CD4-positive, alpha-beta T cell (primary cell): ENCODE measurements at regions not wholly inside any gene's neighbourhood (a gene's known extent, or its start where the extent isn't known, plus 50 kb on each side); places are given as distances from the start of the nearest gene placed in this dataset.

Experiments
- ATAC-seq: fragments of 200-7000 bp; cut with Tn5 transposase; one replicate; pipeline ENCODE4 v1.10.0; 2022; ENCODE audit warnings: mild to moderate bottlenecking; ENCODE audit not compliant: poor library complexity
- CTCF ChIA-PET: fragments of 350-600 bp; sonication (Branson Sonifier 250); formaldehyde crosslinking; loops from one replicate; lab custom pipeline; 2021; ENCODE audit warnings: antibody characterized with exemption, inconsistent platforms; lab: Charles Lee
- POLR2A ChIA-PET: fragments of 350-600 bp; sonication (Branson Sonifier 250); formaldehyde crosslinking; loops from one replicate; lab custom pipeline; 2021; ENCODE audit warnings: antibody characterized with exemption, inconsistent platforms; lab: Charles Lee
- DNase-seq, 14 experiments: peaks; one replicate each; pipeline ENCODE4 v3.0.0-alpha.2; 2013 to 2020; ENCODE audit warnings: mixed read lengths in 2 of 14
- H3K27ac ChIP-seq, 2 donors: one replicate each; pipeline versions ENCODE4 v1.5.1 to v1.7.0; 2013; ENCODE audit warnings: low read length in 2 of 2, low read depth in 1 of 2, mild to moderate bottlenecking in 1 of 2
- H3K27me3 ChIP-seq, 2 experiments: 1 replicate in 1 of 2; 2 replicates in 1 of 2; pipeline versions ENCODE4 v1.6.1 to v1.7.0; 2013; ENCODE audit warnings: low read length in 2 of 2, control low read depth in 1 of 2, mild to moderate bottlenecking in 1 of 2, moderate library complexity in 1 of 2; ENCODE audit not compliant: insufficient read depth in 2 of 2, control insufficient read depth in 1 of 2
- H3K36me3 ChIP-seq: one replicate; pipeline ENCODE4 v1.6.1; 2013; ENCODE audit warnings: low read length, control low read depth; ENCODE audit not compliant: insufficient read depth
- H3K4me1 ChIP-seq: one replicate; pipeline ENCODE4 v1.6.1; 2013; ENCODE audit warnings: low read length, control low read depth; ENCODE audit not compliant: insufficient read depth
- H3K4me3 ChIP-seq: one replicate; pipeline ENCODE4 v1.5.1; 2013; ENCODE audit warnings: mild to moderate bottlenecking, low read length, moderate library complexity
- H3K9me3 ChIP-seq, 2 experiments: 1 replicate in 1 of 2; 2 replicates in 1 of 2; pipeline versions ENCODE4 v1.6.1 to v1.7.0; 2013; ENCODE audit warnings: low read length in 2 of 2, mild to moderate bottlenecking in 2 of 2, control low read depth in 1 of 2, moderate library complexity in 1 of 2; ENCODE audit not compliant: control insufficient read depth in 1 of 2, insufficient read depth in 1 of 2
- H3K27ac Mint-ChIP-seq: one replicate; pipeline ENCODE4 v1.8.0; 2020; ENCODE audit warnings: mixed read lengths
- H3K27me3 Mint-ChIP-seq: one replicate; pipeline ENCODE4 v1.8.0; 2021; ENCODE audit warnings: mixed read lengths
- H3K36me3 Mint-ChIP-seq: one replicate; pipeline ENCODE4 v1.8.0; 2021; ENCODE audit warnings: low read depth, mixed read lengths
- H3K4me1 Mint-ChIP-seq: one replicate; pipeline ENCODE4 v1.8.0; 2021; ENCODE audit warnings: low read depth, mixed read lengths
- H3K4me3 Mint-ChIP-seq: one replicate; pipeline ENCODE4 v1.8.0; 2020; ENCODE audit warnings: mild to moderate bottlenecking, mixed read lengths
- H3K9me3 Mint-ChIP-seq: one replicate; pipeline ENCODE4 v1.8.0; 2020; ENCODE audit warnings: mixed read lengths
- CTCF ChIP-seq: fragments of 200-600 bp; IDR thresholded peaks from one replicate; pipeline ENCODE4 v1.8.0; 2022; ENCODE audit warnings: antibody characterized with exemption, mild to moderate bottlenecking
- intact Hi-C, 2 experiments: fragments of 100-400 bp; cut with DNase I in 1 of 2; cut with micrococcal nuclease in 1 of 2; formaldehyde crosslinking; loops; one replicate each; pipeline versions ENCODE4 v1.15.1 to v1.9.0; 2023 to 2025; cut with DNase I, micrococcal nuclease

- Mint-ChIP-seq H3K27ac (no peak overlapping the region), H3K9me3 (peaks cover 2% of the 10 kb centered on the region), H3K27me3 (no peaks in the 10 kb centered on the region), H3K4me1 (no peaks in the 10 kb centered on the region), H3K4me3 (no peak overlapping the region), H3K36me3 (no peaks in the 10 kb centered on the region)
- Histone ChIP-seq H3K4me3 (no peak overlapping the region), H3K4me1 (no peaks in the 10 kb centered on the region), H3K27ac (no peak overlapping the region), H3K9me3 (no peaks in the 10 kb centered on the region), H3K36me3 (no peaks in the 10 kb centered on the region), H3K27me3 (no peaks in the 10 kb centered on the region)
- ChIA-PET POLR2A (no interaction called here), CTCF (no interaction called here)
- DNase-seq (no peak), ATAC-seq (no peak)
- intact Hi-C loops = no loop called here
- no peak for TF ChIP-seq CTCF
Observed at GRCh38 chr7:110129159-110129558, 961.8 kb upstream of the LRRN3 start.

- Mint-ChIP-seq H3K4me3 (no peak overlapping the region), H3K27me3 (no peaks in the 10 kb centered on the region), H3K4me1 (no peaks in the 10 kb centered on the region), H3K9me3 (no peaks in the 10 kb centered on the region), H3K27ac (no peak overlapping the region), H3K36me3 (no peaks in the 10 kb centered on the region)
- no peak overlapping the region for H3K27ac ChIP-seq
- CTCF ChIA-PET = no interaction called here
- POLR2A ChIA-PET = no interaction called here
- DNase-seq (no peak), ATAC-seq (no peak)
- no peaks in the 10 kb centered on the region for H3K36me3 ChIP-seq
- no peak for TF ChIP-seq CTCF
- H3K9me3 ChIP-seq = no peaks in the 10 kb centered on the region
- no peak overlapping the region for H3K4me3 ChIP-seq
- H3K27me3 ChIP-seq = no peaks in the 10 kb centered on the region
- intact Hi-C loops = no loop called here
- no peaks in the 10 kb centered on the region for H3K4me1 ChIP-seq
Observed at GRCh38 chr7:110130669-110131068, 960.3 kb upstream of the LRRN3 start.

- H3K36me3 Mint-ChIP-seq = no peaks in the 10 kb centered on the region
- H3K9me3 Mint-ChIP-seq = no peaks in the 10 kb centered on the region
- DNase-seq (no peak), ATAC-seq (no peak)
- H3K27me3 Mint-ChIP-seq = no peaks in the 10 kb centered on the region
- CTCF ChIA-PET = no interaction called here
- H3K27ac Mint-ChIP-seq = no peak overlapping the region
- Histone ChIP-seq H3K9me3 (no peaks in the 10 kb centered on the region), H3K4me3 (no peak overlapping the region), H3K4me1 (no peaks in the 10 kb centered on the region), H3K27me3 (no peaks in the 10 kb centered on the region), H3K36me3 (no peaks in the 10 kb centered on the region), H3K27ac (no peak overlapping the region)
- TF ChIP-seq CTCF = no peak
- H3K4me1 Mint-ChIP-seq = no peaks in the 10 kb centered on the region
- H3K4me3 Mint-ChIP-seq = no peak overlapping the region
- POLR2A ChIA-PET = no interaction called here
- intact Hi-C loops = no loop called here
Observed at GRCh38 chr7:110131344-110131743, 959.6 kb upstream of the LRRN3 start.
